ENCODE measurements at regions not wholly inside any gene's neighbourhood (a gene's known extent, or its start where the extent isn't known, plus 50 kb on each side); places are given as distances from the start of the nearest gene placed in this dataset.

- no peak overlapping the region for H3K4me3 ChIP-seq (ENCODE audit: low read depth, low read length)
- no peak for TF ChIP-seq CTCF (IDR thresholded peaks at IDR 0.05; ENCODE audit: low read depth, low read length)
- TF ChIP-seq MYC (IDR thresholded peaks at IDR 0.05; ENCODE audit: low read depth, low read length) = no peak
- TF ChIP-seq, protein P1, sequence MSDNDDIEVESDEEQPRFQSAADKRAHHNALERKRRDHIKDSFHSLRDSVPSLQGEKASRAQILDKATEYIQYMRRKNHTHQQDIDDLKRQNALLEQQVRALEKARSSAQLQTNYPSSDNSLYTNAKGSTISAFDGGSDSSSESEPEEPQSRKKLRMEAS (IDR thresholded peaks at IDR 0.05; ENCODE audit: low read depth, low read length) = no peak
- no peak for TF ChIP-seq POLR2A (IDR thresholded peaks at IDR 0.05; ENCODE audit: extremely low read depth, insufficient read length)
- DNase-seq (ENCODE audit: low read depth) = no peak
Observed at GRCh38 chr12:115405471-115405860, 721.5 kb upstream of the TBX3 start.

- DNase-seq (ENCODE audit: low read depth) = no peak
- no peak overlapping the region for H3K4me3 ChIP-seq (ENCODE audit: low read depth, low read length)
- TF ChIP-seq, protein P1 (IDR thresholded peaks at IDR 0.05; ENCODE audit: low read depth, low read length) = no peak
- no peak for TF ChIP-seq MYC (IDR thresholded peaks at IDR 0.05; ENCODE audit: low read depth, low read length)
- no peak for TF ChIP-seq POLR2A (IDR thresholded peaks at IDR 0.05; ENCODE audit: extremely low read depth, insufficient read length)
- no peak for TF ChIP-seq CTCF (IDR thresholded peaks at IDR 0.05; ENCODE audit: low read depth, low read length)
Observed at GRCh38 chr12:115404761-115405470, 720.9 kb upstream of the TBX3 start.

GRCh38 chr12:115403689-115404088 lies 719.7 kb upstream of the TBX3 start:
- no peak for TF ChIP-seq MYC (IDR thresholded peaks at IDR 0.05; ENCODE audit: low read depth, low read length)
- no peak for TF ChIP-seq POLR2A (IDR thresholded peaks at IDR 0.05; ENCODE audit: extremely low read depth, insufficient read length)
- TF ChIP-seq CTCF (IDR thresholded peaks at IDR 0.05; ENCODE audit: low read depth, low read length) = no peak
- TF ChIP-seq, protein P1 (IDR thresholded peaks at IDR 0.05; ENCODE audit: low read depth, low read length) = no peak
- H3K4me3 ChIP-seq (ENCODE audit: low read depth, low read length) = no peak overlapping the region
- no peak for DNase-seq (ENCODE audit: low read depth)

- no peak overlapping the region for H3K4me3 ChIP-seq (ENCODE audit: low read depth, low read length)
- DNase-seq (ENCODE audit: low read depth) = no peak
- TF ChIP-seq MYC (IDR thresholded peaks at IDR 0.05; ENCODE audit: low read depth, low read length) = no peak
Observed at GRCh38 chr12:115403253-115403652, 719.3 kb upstream of the TBX3 start.

DNA sequence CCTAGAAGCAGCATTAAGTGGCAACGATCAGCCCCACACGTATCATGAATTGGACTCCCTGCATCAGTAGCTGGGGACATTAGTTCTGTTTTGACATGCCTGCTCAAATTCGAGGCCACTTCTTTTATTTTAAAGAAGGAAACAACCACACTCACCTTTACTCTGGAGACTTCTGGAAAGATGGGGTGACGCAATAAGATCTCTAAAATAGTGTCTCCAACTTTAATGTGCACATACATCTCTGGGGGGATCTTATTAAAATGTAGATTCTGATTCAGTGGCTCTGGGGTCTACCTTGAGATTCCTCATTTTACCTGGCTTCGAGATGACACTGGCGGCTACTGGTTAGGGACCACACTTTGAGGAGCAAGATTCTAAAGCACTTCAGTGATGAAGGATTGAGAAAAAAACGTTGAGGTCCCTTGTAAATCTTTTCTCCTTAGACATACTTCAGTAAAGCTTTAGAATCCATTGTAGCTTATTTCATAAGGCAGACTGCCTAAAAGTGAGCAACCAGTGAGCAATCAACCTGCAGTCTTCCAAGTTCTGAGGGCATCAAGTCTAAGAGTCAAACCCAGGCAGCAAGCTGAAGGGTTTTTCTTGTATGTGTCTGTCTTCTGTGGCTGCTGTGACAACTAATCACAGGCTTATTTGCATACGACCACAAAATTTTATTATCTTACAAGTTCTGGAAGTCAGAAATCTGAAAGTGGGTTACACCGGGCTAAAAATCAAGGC lies 718.6 kb upstream of the TBX3 start:
- no peak overlapping the region for H3K4me3 ChIP-seq (ENCODE audit: low read depth, low read length)
- TF ChIP-seq CTCF (IDR thresholded peaks at IDR 0.05; ENCODE audit: low read depth, low read length) (no peak), POLR2A (IDR thresholded peaks at IDR 0.05; ENCODE audit: extremely low read depth, insufficient read length) (no peak), MYC (IDR thresholded peaks at IDR 0.05; ENCODE audit: low read depth, low read length) (no peak)
- TF ChIP-seq, protein P1 (IDR thresholded peaks at IDR 0.05; ENCODE audit: low read depth, low read length) = no peak
- DNase-seq (ENCODE audit: low read depth) = no peak

GRCh38 chr12:115401761-115402160 lies 717.8 kb upstream of the TBX3 start:
- no peak overlapping the region for H3K4me3 ChIP-seq (ENCODE audit: low read depth, low read length)
- DNase-seq (ENCODE audit: low read depth) = no peak
- TF ChIP-seq MYC (IDR thresholded peaks at IDR 0.05; ENCODE audit: low read depth, low read length) (no peak), CTCF (IDR thresholded peaks at IDR 0.05; ENCODE audit: low read depth, low read length) (no peak), POLR2A (IDR thresholded peaks at IDR 0.05; ENCODE audit: extremely low read depth, insufficient read length) (no peak)
- TF ChIP-seq, protein P1 (IDR thresholded peaks at IDR 0.05; ENCODE audit: low read depth, low read length) = no peak
